Trophoblast cell (in vitro differentiated cells and primary cell): ENCODE measurements at regions not wholly inside any gene's neighbourhood (a gene's known extent, or its start where the extent isn't known, plus 50 kb on each side); places are given as distances from the start of the nearest gene placed in this dataset.

Experiments
- DNase-seq, 2 donors: peaks; one replicate each; pipeline ENCODE4 v3.0.0-alpha.2; 2016
- H2AFZ ChIP-seq: 2 replicates; pipeline ENCODE4 v1.6.1; 2013; ENCODE audit warnings: low read length, moderate library complexity, mild to moderate bottlenecking; ENCODE audit not compliant: insufficient read depth, poor library complexity
- H2AK5ac ChIP-seq: 2 replicates; pipeline ENCODE4 v1.6.1; 2013; ENCODE audit warnings: mild to moderate bottlenecking, low read length
- H2BK120ac ChIP-seq: 2 replicates; pipeline ENCODE4 v1.6.1; 2013; ENCODE audit warnings: low read length, mild to moderate bottlenecking, moderate library complexity; ENCODE audit not compliant: insufficient read depth, poor library complexity
- H2BK12ac ChIP-seq: 2 replicates; pipeline ENCODE4 v1.6.1; 2013; ENCODE audit warnings: mild to moderate bottlenecking, low read length, moderate library complexity
- H2BK5ac ChIP-seq: 2 replicates; pipeline ENCODE4 v1.6.1; 2013; ENCODE audit warnings: low read length, low read depth, moderate library complexity, mild to moderate bottlenecking; ENCODE audit not compliant: poor library complexity
- H3K14ac ChIP-seq: 2 replicates; pipeline ENCODE4 v1.6.1; 2013; ENCODE audit warnings: mild to moderate bottlenecking, low read length
- H3K18ac ChIP-seq: 2 replicates; pipeline ENCODE4 v1.6.1; 2013; ENCODE audit warnings: mild to moderate bottlenecking, low read length
- H3K23ac ChIP-seq: 2 replicates; pipeline ENCODE4 v1.6.1; 2013; ENCODE audit warnings: low read length
- H3K27ac ChIP-seq: 2 replicates; pipeline ENCODE4 v1.5.1; 2013; ENCODE audit warnings: low read depth, mild to moderate bottlenecking, inconsistent platforms, low read length, moderate library complexity
- H3K27me3 ChIP-seq: 2 replicates; pipeline ENCODE4 v1.6.1; 2013; ENCODE audit warnings: inconsistent platforms, mild to moderate bottlenecking, low read length, moderate library complexity; ENCODE audit not compliant: insufficient read depth
- H3K36me3 ChIP-seq, 2 experiments: 1 replicate in 1 of 2; 2 replicates in 1 of 2; pipeline ENCODE4 v1.6.1; 2013; ENCODE audit warnings: low read length in 2 of 2, mild to moderate bottlenecking in 2 of 2, moderate library complexity in 1 of 2; ENCODE audit not compliant: insufficient read depth in 2 of 2, control insufficient read depth in 1 of 2
- H3K4ac ChIP-seq: 2 replicates; pipeline ENCODE4 v1.6.1; 2013; ENCODE audit warnings: low read depth, mild to moderate bottlenecking, low read length, moderate library complexity
- H3K4me1 ChIP-seq, 2 experiments: 1 replicate in 1 of 2; 2 replicates in 1 of 2; pipeline ENCODE4 v1.6.1; 2013; ENCODE audit warnings: low read length in 2 of 2, mild to moderate bottlenecking in 2 of 2, moderate library complexity in 1 of 2; ENCODE audit not compliant: insufficient read depth in 2 of 2, control insufficient read depth in 1 of 2
- H3K4me2 ChIP-seq: 2 replicates; pipeline ENCODE4 v1.6.1; 2013; ENCODE audit warnings: inconsistent platforms, mild to moderate bottlenecking, low read length, moderate library complexity
- H3K4me3 ChIP-seq: 2 replicates; pipeline ENCODE4 v1.5.1; 2013; ENCODE audit warnings: mild to moderate bottlenecking, low read depth, low read length, inconsistent platforms
- H3K79me1 ChIP-seq: one replicate; pipeline ENCODE4 v1.6.1; 2013; ENCODE audit warnings: low read length
- H3K79me2 ChIP-seq: 2 replicates; pipeline ENCODE4 v1.6.1; 2013; ENCODE audit warnings: low read length, mild to moderate bottlenecking; ENCODE audit not compliant: control insufficient read depth, insufficient read depth, poor library complexity
- H3K9ac ChIP-seq: 2 replicates; pipeline ENCODE4 v1.6.1; 2013; ENCODE audit warnings: mild to moderate bottlenecking, low read length
- H3K9me3 ChIP-seq: 2 replicates; pipeline ENCODE4 v1.6.1; 2013; ENCODE audit warnings: low read depth, mild to moderate bottlenecking, control low read depth, inconsistent platforms, low read length; ENCODE audit not compliant: insufficient read depth
- H4K12ac ChIP-seq: 2 replicates; pipeline ENCODE4 v1.6.1; 2013; ENCODE audit warnings: low read depth, mild to moderate bottlenecking, low read length, moderate library complexity
- H4K8ac ChIP-seq: 2 replicates; pipeline ENCODE4 v1.6.1; 2013; ENCODE audit warnings: low read depth, mild to moderate bottlenecking, low read length, moderate library complexity
- H4K91ac ChIP-seq: one replicate; pipeline ENCODE4 v1.6.1; 2013; ENCODE audit warnings: low read depth, mild to moderate bottlenecking, low read length, moderate library complexity
- WGBS: extraction: QIAGEN DNeasy Blood & Tissue Kit; methylation state at CpG from one replicate; pipeline ENCODE4 v1.1.7; 2013; ENCODE audit warnings: missing lambda C conversion rate; ENCODE audit not compliant: insufficient read length, insufficient coverage; ENCODE audit errors: extremely low coverage; 5-methylcytosine and 5-hydroxymethylcytosine counted together

DNA sequence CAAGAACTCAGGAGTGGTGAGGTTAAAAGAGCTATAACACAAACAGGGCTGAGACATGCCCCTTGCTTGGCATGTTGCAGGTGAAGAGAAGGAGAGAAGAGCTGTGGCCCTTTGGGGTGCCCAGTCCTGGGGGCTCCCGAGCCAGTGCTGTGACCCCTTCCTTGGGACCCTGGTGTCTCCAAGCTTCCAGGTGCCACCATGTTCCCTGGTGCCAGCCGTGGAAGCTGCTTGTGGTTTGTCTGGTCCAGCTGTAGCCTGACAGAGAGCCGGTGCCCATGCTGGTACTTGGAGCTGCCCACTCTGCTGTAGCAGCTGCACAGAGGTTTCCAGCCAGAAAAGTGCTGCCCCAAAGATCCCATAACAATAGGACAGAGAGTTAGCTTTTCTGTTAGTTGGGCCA is 159.2 kb upstream of the SLC38A2 start:
- WGBS: no CpG with 5 or more reads among the region's 3 CpGs
- Histone ChIP-seq H3K79me1 (no peaks in the 10 kb centered on the region), H3K79me2 (no peaks in the 10 kb centered on the region), H4K12ac (no peak overlapping the region), H3K27ac (no peak overlapping the region), H4K91ac (no peak overlapping the region), H3K14ac (no peak overlapping the region), H2AK5ac (no peak overlapping the region), H3K4ac (no peak overlapping the region), H2AFZ (no peak overlapping the region), H3K36me3 (no peaks in the 10 kb centered on the region), H2BK12ac (no peak overlapping the region), H3K23ac (no peak overlapping the region), H3K18ac (no peak overlapping the region), H3K4me1 (no peaks in the 10 kb centered on the region), H3K27me3 (no peaks in the 10 kb centered on the region), H4K8ac (no peak overlapping the region), H3K4me2 (no peak overlapping the region), H3K9me3 (peaks cover 6% of the 10 kb centered on the region), H3K4me3 (no peak overlapping the region), H3K9ac (no peak overlapping the region), H2BK120ac (no peak overlapping the region), H2BK5ac (no peak overlapping the region)
- DNase-seq: no peak

GRCh38 chr12:46531059-46531785 is 158.6 kb upstream of the SLC38A2 start:
- no peak overlapping the region for H3K4ac ChIP-seq
- DNase-seq: no peak
- H3K27me3 ChIP-seq: no peaks in the 10 kb centered on the region
- H3K4me2 ChIP-seq: no peak overlapping the region
- H3K23ac ChIP-seq: no peak overlapping the region
- H3K14ac ChIP-seq: no peak overlapping the region
- no peak overlapping the region for H4K8ac ChIP-seq
- H3K79me2 ChIP-seq: no peaks in the 10 kb centered on the region
- H3K4me1 ChIP-seq: no peaks in the 10 kb centered on the region
- H3K4me3 ChIP-seq: no peak overlapping the region
- no peak overlapping the region for H4K91ac ChIP-seq
- H2BK5ac ChIP-seq: no peak overlapping the region
- H3K36me3 ChIP-seq: no peaks in the 10 kb centered on the region
- H2BK12ac ChIP-seq: no peak overlapping the region
- H3K9me3 ChIP-seq: peaks cover 6% of the 10 kb centered on the region
- no peak overlapping the region for H3K18ac ChIP-seq
- no peak overlapping the region for H3K27ac ChIP-seq
- H3K9ac ChIP-seq: no peak overlapping the region
- WGBS: no CpG with 5 or more reads among the region's 6 CpGs
- H4K12ac ChIP-seq: no peak overlapping the region
- no peak overlapping the region for H2BK120ac ChIP-seq
- H2AFZ ChIP-seq: no peak overlapping the region
- no peaks in the 10 kb centered on the region for H3K79me1 ChIP-seq
- no peak overlapping the region for H2AK5ac ChIP-seq

- Histone ChIP-seq H2BK5ac (no peak overlapping the region), H3K23ac (no peak overlapping the region), H3K9me3 (peaks cover 6% of the 10 kb centered on the region), H4K12ac (no peak overlapping the region), H4K8ac (no peak overlapping the region), H2AK5ac (no peak overlapping the region), H3K9ac (no peak overlapping the region), H2BK120ac (no peak overlapping the region), H3K4me2 (no peak overlapping the region), H3K27me3 (no peaks in the 10 kb centered on the region), H3K14ac (no peak overlapping the region), H3K4me1 (no peaks in the 10 kb centered on the region), H3K4ac (no peak overlapping the region), H3K27ac (no peak overlapping the region), H3K79me2 (no peaks in the 10 kb centered on the region), H3K36me3 (no peaks in the 10 kb centered on the region), H2BK12ac (no peak overlapping the region), H3K18ac (no peak overlapping the region), H2AFZ (no peak overlapping the region), H4K91ac (no peak overlapping the region), H3K4me3 (no peak overlapping the region), H3K79me1 (no peaks in the 10 kb centered on the region)
- no peak for DNase-seq
- no CpG with 5 or more reads among the region's 14 CpGs for WGBS
Measured at GRCh38 chr12:46530373-46531056, 157.9 kb upstream of the SLC38A2 start.

GRCh38 chr12:46526233-46526632 is 153.7 kb upstream of the SLC38A2 start:
- no peak overlapping the region for H4K8ac ChIP-seq
- H4K12ac ChIP-seq: no peak overlapping the region
- no peak overlapping the region for H2AK5ac ChIP-seq
- DNase-seq: no peak
- peaks cover 4% of the 10 kb centered on the region for H3K9me3 ChIP-seq
- H3K4me2 ChIP-seq: no peak overlapping the region
- no peaks in the 10 kb centered on the region for H3K79me2 ChIP-seq
- H3K79me1 ChIP-seq: no peaks in the 10 kb centered on the region
- no peak overlapping the region for H3K9ac ChIP-seq
- no peak overlapping the region for H2AFZ ChIP-seq
- H3K14ac ChIP-seq: no peak overlapping the region
- H2BK120ac ChIP-seq: no peak overlapping the region
- no peaks in the 10 kb centered on the region for H3K36me3 ChIP-seq
- no peak overlapping the region for H4K91ac ChIP-seq
- H3K4ac ChIP-seq: no peak overlapping the region
- peaks cover 10 to 18% of the 10 kb centered on the region in 2 experiments for H3K4me1 ChIP-seq
- no peak overlapping the region for H3K4me3 ChIP-seq
- no peaks in the 10 kb centered on the region for H3K27me3 ChIP-seq
- no peak overlapping the region for H3K18ac ChIP-seq
- H3K27ac ChIP-seq: no peak overlapping the region
- no peak overlapping the region for H2BK5ac ChIP-seq
- no peak overlapping the region for H2BK12ac ChIP-seq
- H3K23ac ChIP-seq: no peak overlapping the region
- whole genome bisulfite sequencing: no CpG with 5 or more reads among the region's 3 CpGs
